Tibial nerve (tissue), 3 donors: ENCODE measurements at regions not wholly inside any gene's neighbourhood (a gene's known extent, or its start where the extent isn't known, plus 50 kb on each side); places are given as distances from the start of the nearest gene placed in this dataset.

ENCODE experiments used
- CTCF ChIP-seq, 5 experiments: fragments of 200-600 bp in 3 of 5; fragments of 450-650 bp in 2 of 5; sonication (generic) in 3 of 5; IDR thresholded peaks; one replicate each; pipeline ENCODE4 v1.5.1; 2016 to 2019; ENCODE audit warnings: antibody characterized with exemption in 5 of 5, mild to moderate bottlenecking in 3 of 5, moderate library complexity in 2 of 5
- POLR2A ChIP-seq, 2 donors: fragments of 450-650 bp; IDR thresholded peaks; one replicate each; pipeline ENCODE4 v1.6.1; 2017; ENCODE audit warnings: antibody characterized with exemption in 2 of 2, mild to moderate bottlenecking in 2 of 2, moderate library complexity in 2 of 2

GRCh38 chr19:28008695-28009094 lies 1204.3 kb downstream of the UQCRFS1 start:
- TF ChIP-seq CTCF (IDR thresholded peaks at IDR 0.05) (no peak), POLR2A (IDR thresholded peaks at IDR 0.05) (no peak)
